ENCODE measurements at regions not wholly inside any gene's neighbourhood (a gene's known extent, or its start where the extent isn't known, plus 50 kb on each side); places are given as distances from the start of the nearest gene placed in this dataset.

DNA sequence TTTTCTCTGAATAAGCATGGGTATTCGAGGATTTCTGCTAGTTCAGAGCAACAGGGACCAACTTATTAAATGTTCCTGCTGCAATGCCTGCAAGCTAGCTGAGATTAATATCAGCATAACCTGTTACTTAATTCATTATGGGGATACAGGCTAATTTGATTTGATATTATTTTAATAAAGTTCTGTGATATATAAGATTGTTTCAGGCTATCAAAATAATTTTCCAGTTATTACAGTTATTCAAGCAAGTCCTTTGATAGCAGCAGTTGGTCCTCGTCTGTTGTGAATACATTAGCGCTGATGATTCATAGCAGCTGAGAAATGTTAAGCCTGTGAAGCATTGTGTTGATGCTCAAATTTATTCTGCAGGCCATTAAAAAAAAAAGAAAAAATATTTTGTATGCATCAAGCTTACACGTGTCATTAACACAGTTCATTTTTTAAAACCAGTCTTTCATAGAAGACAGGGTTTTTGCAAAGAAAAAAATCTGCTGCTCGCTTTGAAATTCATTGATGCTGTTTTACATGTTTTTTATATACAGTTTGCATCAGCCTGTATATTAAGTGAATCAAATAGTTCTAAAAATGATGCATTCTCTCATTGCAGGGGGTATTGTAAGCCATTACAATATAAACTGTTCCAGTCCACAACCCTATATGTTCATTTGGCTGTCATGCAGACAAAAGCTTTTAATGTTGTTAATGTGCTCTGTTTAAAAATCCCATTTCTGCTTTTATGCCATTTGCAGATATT, 482.5 kb downstream of the BCL11A start:
- no peak for TF ChIP-seq EZH2phosphoT487 (IDR thresholded peaks at IDR 0.05; ENCODE audit: insufficient read depth, low read depth)
- no peak for TF ChIP-seq EZH2 (IDR thresholded peaks at IDR 0.05; ENCODE audit: insufficient read depth, poor library complexity, severe bottlenecking)

All from GM23248 (cell line).